GM23338 (cell line): ENCODE measurements at regions not wholly inside any gene's neighbourhood (a gene's known extent, or its start where the extent isn't known, plus 50 kb on each side); places are given as distances from the start of the nearest gene placed in this dataset.

Experiments used
- CREB1 ChIP-seq: fragments of 250-450 bp; sonication (Bioruptor Pico); IDR thresholded peaks from 2 replicates; pipeline ENCODE4 v1.5.0; 2020; ENCODE audit warnings: low read depth, mild to moderate bottlenecking, moderate library complexity
- EZH2phosphoT487 ChIP-seq: fragments of 200-600 bp; sonication (generic); IDR thresholded peaks from one replicate; pipeline ENCODE4 v1.8.1; 2018; ENCODE audit warnings: antibody characterized with exemption; ENCODE audit not compliant: unreplicated experiment
- POLR2AphosphoS5 ChIP-seq: IDR thresholded peaks from 2 replicates; pipeline ENCODE4 v1.6.1; 2016; ENCODE audit warnings: antibody characterized with exemption, low read depth
- TF ChIP-seq, protein P1 (sequence below), 2 experiments: fragments of 200-600 bp in 1 of 2; sonication (generic) in 1 of 2; conservative IDR thresholded peaks; 2 replicates each; pipeline versions ENCODE4 v1.5.1 to v1.6.1; 2016 to 2017; ENCODE audit warnings: antibody characterized with exemption in 2 of 2, low read depth in 2 of 2, mild to moderate bottlenecking in 2 of 2, moderate library complexity in 1 of 2

DNA sequence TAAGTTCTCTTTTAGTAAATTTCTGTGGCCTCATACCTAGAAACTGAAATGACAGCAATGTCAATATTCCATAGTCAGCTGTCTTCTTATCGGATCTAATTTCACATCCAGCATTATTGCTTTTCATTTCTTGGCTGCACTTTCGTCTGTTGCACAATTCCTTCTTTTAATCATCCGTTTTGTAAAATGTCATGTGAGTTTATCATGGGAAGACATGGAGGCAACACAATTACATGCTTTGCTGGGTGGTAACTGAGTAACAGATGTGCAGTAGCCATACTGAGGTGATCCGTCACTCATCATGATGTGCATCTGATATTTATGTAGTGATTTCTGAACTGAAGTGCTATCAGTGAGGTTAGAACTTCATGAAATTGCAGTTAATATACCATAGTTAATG, 68.3 kb upstream of the SLC7A11 start:
- TF ChIP-seq POLR2AphosphoS5 (no peak), CREB1 (CRISPR knock-in tag) (no peak), EZH2phosphoT487 (no peak)
- TF ChIP-seq, protein P1, sequence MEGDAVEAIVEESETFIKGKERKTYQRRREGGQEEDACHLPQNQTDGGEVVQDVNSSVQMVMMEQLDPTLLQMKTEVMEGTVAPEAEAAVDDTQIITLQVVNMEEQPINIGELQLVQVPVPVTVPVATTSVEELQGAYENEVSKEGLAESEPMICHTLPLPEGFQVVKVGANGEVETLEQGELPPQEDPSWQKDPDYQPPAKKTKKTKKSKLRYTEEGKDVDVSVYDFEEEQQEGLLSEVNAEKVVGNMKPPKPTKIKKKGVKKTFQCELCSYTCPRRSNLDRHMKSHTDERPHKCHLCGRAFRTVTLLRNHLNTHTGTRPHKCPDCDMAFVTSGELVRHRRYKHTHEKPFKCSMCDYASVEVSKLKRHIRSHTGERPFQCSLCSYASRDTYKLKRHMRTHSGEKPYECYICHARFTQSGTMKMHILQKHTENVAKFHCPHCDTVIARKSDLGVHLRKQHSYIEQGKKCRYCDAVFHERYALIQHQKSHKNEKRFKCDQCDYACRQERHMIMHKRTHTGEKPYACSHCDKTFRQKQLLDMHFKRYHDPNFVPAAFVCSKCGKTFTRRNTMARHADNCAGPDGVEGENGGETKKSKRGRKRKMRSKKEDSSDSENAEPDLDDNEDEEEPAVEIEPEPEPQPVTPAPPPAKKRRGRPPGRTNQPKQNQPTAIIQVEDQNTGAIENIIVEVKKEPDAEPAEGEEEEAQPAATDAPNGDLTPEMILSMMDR (conservative IDR thresholded peaks at IDR 0.05; ENCODE audit: low read depth in 2 of 2), result no peak
